SW480 (cell line): ENCODE measurements at regions not wholly inside any gene's neighbourhood (a gene's known extent, or its start where the extent isn't known, plus 50 kb on each side); places are given as distances from the start of the nearest gene placed in this dataset.

Experiments
- DNase-seq: peaks from one replicate; pipeline ENCODE4 v3.0.0-alpha.2; 2016; ENCODE audit warnings: low spot score

GRCh38 chr3:67704322-67704721 is 49.9 kb upstream of the SUCLG2 start:
- no peak for DNase-seq
